ENCODE measurements at regions not wholly inside any gene's neighbourhood (a gene's known extent, or its start where the extent isn't known, plus 50 kb on each side); places are given as distances from the start of the nearest gene placed in this dataset.
A peak's percentile ranks its signal among the peaks of the same experiment; 100 is the strongest.
"Not testable (repeated sequence)": the region's sequence is repeated elsewhere in the genome, so short reads cannot be mapped to it uniquely, and the experiment has no call there.

DNA sequence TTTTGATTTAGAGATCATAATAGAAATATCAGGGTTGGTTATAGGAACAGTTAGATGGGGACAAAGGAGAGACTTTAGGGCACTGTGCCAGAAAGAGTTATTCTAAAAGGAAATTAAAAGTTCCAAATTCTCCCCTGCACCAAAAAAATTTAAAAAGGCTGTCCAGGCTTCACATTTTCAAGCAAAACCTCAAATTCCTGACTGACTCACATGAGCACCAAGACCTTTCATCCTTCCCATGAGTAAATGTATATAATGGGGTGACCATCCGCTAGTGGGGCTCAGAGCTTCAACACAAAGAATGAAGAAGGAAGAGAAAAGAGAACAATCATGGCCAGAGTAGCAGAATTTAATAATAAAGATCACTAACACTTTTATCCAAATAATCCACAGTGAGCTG is 131.6 kb upstream of the MROH9 start:
- H3K36me3 ChIP-seq (ENCODE audit: control insufficient read depth, insufficient read depth, low read length), result no peaks in the 10 kb centered on the region
- no peak for FAIRE-seq
- TF ChIP-seq, protein P1, sequence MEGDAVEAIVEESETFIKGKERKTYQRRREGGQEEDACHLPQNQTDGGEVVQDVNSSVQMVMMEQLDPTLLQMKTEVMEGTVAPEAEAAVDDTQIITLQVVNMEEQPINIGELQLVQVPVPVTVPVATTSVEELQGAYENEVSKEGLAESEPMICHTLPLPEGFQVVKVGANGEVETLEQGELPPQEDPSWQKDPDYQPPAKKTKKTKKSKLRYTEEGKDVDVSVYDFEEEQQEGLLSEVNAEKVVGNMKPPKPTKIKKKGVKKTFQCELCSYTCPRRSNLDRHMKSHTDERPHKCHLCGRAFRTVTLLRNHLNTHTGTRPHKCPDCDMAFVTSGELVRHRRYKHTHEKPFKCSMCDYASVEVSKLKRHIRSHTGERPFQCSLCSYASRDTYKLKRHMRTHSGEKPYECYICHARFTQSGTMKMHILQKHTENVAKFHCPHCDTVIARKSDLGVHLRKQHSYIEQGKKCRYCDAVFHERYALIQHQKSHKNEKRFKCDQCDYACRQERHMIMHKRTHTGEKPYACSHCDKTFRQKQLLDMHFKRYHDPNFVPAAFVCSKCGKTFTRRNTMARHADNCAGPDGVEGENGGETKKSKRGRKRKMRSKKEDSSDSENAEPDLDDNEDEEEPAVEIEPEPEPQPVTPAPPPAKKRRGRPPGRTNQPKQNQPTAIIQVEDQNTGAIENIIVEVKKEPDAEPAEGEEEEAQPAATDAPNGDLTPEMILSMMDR (IDR thresholded peaks at IDR 0.05; ENCODE audit: insufficient read depth, low read length, severe bottlenecking), result no peak
- no peaks in the 10 kb centered on the region for H3K27me3 ChIP-seq (ENCODE audit: control insufficient read depth, insufficient read depth, low read length)
- H3K4me3 ChIP-seq (ENCODE audit: low read depth, low read length), result no peak overlapping the region
- no peak for DNase-seq (ENCODE audit: low read depth)

DNA sequence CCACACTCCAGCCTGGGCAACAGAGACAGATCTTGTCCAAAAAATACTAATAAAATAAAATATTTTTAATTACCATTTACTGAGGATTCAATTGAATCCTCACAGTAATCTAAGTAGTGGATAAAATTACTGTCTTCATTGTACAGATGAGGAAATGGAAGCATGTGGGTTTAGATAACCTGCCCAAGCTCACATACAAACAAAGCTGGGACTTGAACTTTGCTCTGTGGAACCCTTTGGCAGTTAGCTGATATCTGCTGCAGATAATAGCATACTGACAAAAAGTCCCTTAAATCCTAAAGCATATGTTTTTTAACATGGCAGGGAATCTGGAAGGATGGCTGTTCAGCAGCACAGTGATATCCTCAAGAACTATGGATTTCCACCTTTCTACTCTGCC is 130.9 kb upstream of the MROH9 start:
- DNase-seq (ENCODE audit: low read depth) (no peak), FAIRE-seq (no peak)
- no peak overlapping the region for H3K4me3 ChIP-seq (ENCODE audit: low read depth, low read length)
- no peaks in the 10 kb centered on the region for H3K36me3 ChIP-seq (ENCODE audit: control insufficient read depth, insufficient read depth, low read length)
- TF ChIP-seq, protein P1 (IDR thresholded peaks at IDR 0.05; ENCODE audit: insufficient read depth, low read length, severe bottlenecking), result no peak
- no peaks in the 10 kb centered on the region for H3K27me3 ChIP-seq (ENCODE audit: control insufficient read depth, insufficient read depth, low read length)

DNA sequence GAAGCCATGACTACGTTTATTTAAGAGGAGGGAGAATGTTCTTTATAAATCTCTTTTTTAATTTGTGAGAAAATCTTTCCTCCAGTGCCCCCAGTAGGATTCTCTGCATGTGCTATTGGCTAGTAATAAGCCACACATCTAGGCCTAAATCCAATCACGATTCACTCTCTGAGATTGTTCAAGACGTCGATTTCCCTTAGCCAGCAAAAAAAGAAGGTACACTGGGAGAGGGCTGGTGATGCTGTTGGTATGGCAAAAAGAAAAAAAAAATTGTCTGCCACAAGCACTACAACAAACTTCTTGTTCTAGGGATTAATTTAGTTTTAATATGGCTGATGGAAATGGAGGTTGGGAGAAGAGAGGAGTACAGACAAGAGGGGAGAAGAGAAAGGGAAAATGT is 130.5 kb upstream of the MROH9 start:
- Histone ChIP-seq H3K4me3 (ENCODE audit: low read depth, low read length) (no peak overlapping the region), H3K36me3 (ENCODE audit: control insufficient read depth, insufficient read depth, low read length) (no peaks in the 10 kb centered on the region), H3K27me3 (ENCODE audit: control insufficient read depth, insufficient read depth, low read length) (no peaks in the 10 kb centered on the region)
- TF ChIP-seq, protein P1 (IDR thresholded peaks at IDR 0.05; ENCODE audit: insufficient read depth, low read length, severe bottlenecking), result no peak
- FAIRE-seq, result no peak
- no peak for DNase-seq (ENCODE audit: low read depth)

DNA sequence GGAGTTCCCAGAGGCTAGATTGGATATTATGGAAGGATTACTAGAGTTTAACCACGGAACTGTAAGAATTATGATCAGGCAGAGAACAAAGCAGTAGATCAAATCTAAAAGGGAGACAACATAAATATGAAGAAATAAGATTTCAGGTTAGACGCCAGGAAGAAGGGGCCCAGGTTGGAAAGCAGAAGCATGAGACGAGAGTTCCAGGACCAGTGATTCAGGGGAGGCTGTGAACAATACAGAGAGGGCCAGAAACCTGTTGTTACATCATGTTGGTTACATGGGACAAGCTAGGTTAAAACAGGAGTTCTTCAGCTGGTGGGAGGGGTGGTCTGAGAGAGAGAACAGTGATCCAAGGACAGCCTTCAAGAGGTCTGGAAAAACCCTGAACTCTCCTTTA is 128.4 kb upstream of the MROH9 start:
- Histone ChIP-seq H3K4me3 (ENCODE audit: low read depth, low read length) (no peak overlapping the region), H3K27me3 (ENCODE audit: control insufficient read depth, insufficient read depth, low read length) (no peaks in the 10 kb centered on the region), H3K36me3 (ENCODE audit: control insufficient read depth, insufficient read depth, low read length) (no peaks in the 10 kb centered on the region)
- TF ChIP-seq, protein P1 (IDR thresholded peaks at IDR 0.05; ENCODE audit: insufficient read depth, low read length, severe bottlenecking), result no peak
- no peak for FAIRE-seq
- no peak for DNase-seq (ENCODE audit: low read depth)

DNA sequence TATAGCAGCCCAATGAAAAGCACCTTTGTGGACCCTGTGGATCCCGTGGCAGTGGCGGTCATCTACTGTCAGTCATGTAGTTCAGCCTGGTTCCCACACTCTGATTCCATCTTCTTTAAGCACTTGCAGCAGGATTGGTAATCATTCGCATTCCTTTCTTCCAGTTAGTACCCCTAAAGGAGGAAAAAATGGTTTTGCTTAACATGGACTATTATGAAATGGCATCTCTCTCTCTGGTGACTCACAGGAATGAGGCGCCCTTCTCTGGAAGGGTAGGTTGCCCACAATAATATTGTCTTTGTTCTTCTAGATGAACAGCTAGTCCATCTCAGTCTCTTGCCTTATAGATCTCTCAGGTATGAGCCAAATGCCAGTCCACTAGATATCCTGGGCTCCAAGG is 127.9 kb upstream of the MROH9 start:
- FAIRE-seq, result no peak
- peak; percentile 50 for DNase-seq (ENCODE audit: low read depth)
- Histone ChIP-seq H3K4me3 (ENCODE audit: low read depth, low read length) (no peak overlapping the region), H3K36me3 (ENCODE audit: control insufficient read depth, insufficient read depth, low read length) (no peaks in the 10 kb centered on the region), H3K27me3 (ENCODE audit: control insufficient read depth, insufficient read depth, low read length) (no peaks in the 10 kb centered on the region)
- TF ChIP-seq, protein P1 (IDR thresholded peaks at IDR 0.05; ENCODE audit: insufficient read depth, low read length, severe bottlenecking), result no peak

GRCh38 chr1:170808216-170808885 is 127.0 kb upstream of the MROH9 start:
- TF ChIP-seq, protein P1 (IDR thresholded peaks at IDR 0.05; ENCODE audit: insufficient read depth, low read length, severe bottlenecking), result no peak
- FAIRE-seq, result no peak
- DNase-seq (ENCODE audit: low read depth), result no peak
- Histone ChIP-seq H3K4me3 (ENCODE audit: low read depth, low read length) (no peak overlapping the region), H3K27me3 (ENCODE audit: control insufficient read depth, insufficient read depth, low read length) (no peaks in the 10 kb centered on the region), H3K36me3 (ENCODE audit: control insufficient read depth, insufficient read depth, low read length) (no peaks in the 10 kb centered on the region)

- H3K4me3 ChIP-seq (ENCODE audit: low read depth, low read length); FAIRE-seq; H3K36me3 ChIP-seq (ENCODE audit: control insufficient read depth, insufficient read depth, low read length); H3K27me3 ChIP-seq (ENCODE audit: control insufficient read depth, insufficient read depth, low read length): not testable (repeated sequence)
- peak; percentile 21 for DNase-seq (ENCODE audit: low read depth)
These were observed 124.3 kb upstream of the MROH9 start for GRCh38 chr1:170811013-170811412.

Data from bronchial epithelial cell (primary cell).